C1 segment of cervical spinal cord (tissue), 14 donors: ENCODE measurements at regions not wholly inside any gene's neighbourhood (a gene's known extent, or its start where the extent isn't known, plus 50 kb on each side); places are given as distances from the start of the nearest gene placed in this dataset.

Experiments used
- DNase-seq, 14 donors: peaks; one replicate each; lab custom pipeline; 2025; lab: John Stamatoyannopoulos, UW

GRCh38 chr5:175388531-175388930 is 55.5 kb downstream of the DRD1 start:
- DNase-seq = no peak

DNA sequence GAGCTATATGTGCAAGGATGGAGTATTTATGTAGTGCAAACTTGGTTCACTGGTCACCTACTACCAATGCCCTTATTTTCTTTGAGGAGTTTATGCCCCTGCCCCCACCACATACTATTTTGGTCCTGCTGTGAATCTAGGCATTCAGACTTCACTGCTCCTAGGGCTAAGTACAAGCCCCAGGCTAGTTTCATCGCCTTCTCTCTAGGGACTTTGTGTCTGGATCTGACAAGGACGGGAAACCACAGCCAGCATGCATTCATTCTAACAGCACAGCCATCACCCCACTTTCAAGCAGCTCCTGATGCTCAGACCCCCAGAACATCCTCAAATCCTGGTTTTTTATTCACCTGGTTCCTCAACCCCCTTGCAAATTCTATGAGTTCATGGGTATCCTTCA is 56.8 kb downstream of the DRD1 start:
- DNase-seq = no peak

GRCh38 chr5:175386526-175386925 is 57.5 kb downstream of the DRD1 start:
- DNase-seq = no peak

DNA sequence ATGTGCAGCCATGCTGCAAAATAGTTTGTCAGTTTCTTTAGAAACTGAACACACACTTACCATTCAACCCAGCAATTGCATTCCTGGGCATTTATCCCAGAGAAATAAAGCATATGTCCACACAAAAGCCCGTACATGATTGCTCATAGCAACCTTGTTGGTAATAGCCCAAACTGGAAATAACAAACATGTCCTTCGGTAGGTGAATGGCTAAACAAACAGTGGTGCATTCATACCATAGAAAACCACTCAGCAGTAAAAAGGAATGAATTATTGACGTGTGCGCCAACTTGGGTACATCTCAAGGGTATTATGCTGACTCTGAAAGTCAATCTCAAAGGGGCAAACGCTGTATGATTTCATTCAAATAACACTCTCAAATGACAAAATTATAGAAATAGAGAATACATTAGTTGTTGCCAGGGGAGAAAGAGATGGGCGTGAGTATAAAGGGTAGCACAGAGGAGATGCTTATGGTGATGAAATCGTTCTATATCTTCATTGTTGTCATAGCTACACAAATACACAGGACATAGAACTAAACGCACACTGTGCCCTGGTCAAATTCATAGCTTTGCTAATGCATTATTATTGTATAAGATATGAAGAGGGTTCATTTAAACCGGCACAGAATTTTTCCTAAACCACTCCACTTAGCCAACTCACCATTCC is 58.2 kb downstream of the DRD1 start:
- no peak for DNase-seq

GRCh38 chr5:175384724-175385552 is 59.0 kb downstream of the DRD1 start:
- no peak for DNase-seq

- peak in 8 of 14 donors; percentile 1 to 43 (median 14) for DNase-seq
These were observed 60.6 kb downstream of the DRD1 start for GRCh38 chr5:175383350-175383749.

GRCh38 chr5:175382171-175382570 is 61.8 kb downstream of the DRD1 start:
- DNase-seq = no peak

- DNase-seq = no peak
These were observed 62.9 kb downstream of the DRD1 start for GRCh38 chr5:175381130-175381529.

- no peak for DNase-seq
These were observed 63.3 kb downstream of the DRD1 start for GRCh38 chr5:175380701-175381100.

GRCh38 chr5:175379867-175380266 is 64.1 kb downstream of the DRD1 start:
- DNase-seq = no peak

DNA sequence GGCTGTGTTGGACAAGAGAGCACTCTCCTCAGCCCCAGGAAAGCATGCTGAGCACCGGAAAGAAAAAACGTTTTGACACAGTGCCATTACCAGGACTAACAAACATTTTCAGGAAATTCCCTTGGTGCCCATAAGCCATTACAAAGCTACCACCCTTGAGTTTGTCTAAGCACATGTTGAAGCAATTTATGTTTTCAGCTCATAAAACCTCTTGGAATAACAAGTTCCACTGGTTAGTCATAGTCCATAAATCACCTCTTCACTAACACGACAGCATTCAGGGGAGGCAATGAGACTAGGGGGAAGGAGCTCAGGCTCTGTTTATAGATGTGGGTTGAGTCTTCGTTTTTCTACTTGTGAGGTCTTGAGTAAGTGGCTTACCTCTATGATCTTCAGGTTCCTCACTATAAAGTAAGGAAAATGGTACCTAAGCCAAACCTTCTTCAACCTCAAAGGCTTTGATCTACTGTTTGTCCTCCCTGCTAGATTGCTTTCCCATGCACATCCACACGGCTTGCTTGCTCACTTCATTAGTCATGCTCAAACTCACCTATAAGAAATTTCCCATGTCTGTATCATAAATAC is 65.4 kb downstream of the DRD1 start:
- DNase-seq = no peak

- no peak for DNase-seq
These were observed 66.2 kb downstream of the DRD1 start for GRCh38 chr5:175377816-175378215.

DNA sequence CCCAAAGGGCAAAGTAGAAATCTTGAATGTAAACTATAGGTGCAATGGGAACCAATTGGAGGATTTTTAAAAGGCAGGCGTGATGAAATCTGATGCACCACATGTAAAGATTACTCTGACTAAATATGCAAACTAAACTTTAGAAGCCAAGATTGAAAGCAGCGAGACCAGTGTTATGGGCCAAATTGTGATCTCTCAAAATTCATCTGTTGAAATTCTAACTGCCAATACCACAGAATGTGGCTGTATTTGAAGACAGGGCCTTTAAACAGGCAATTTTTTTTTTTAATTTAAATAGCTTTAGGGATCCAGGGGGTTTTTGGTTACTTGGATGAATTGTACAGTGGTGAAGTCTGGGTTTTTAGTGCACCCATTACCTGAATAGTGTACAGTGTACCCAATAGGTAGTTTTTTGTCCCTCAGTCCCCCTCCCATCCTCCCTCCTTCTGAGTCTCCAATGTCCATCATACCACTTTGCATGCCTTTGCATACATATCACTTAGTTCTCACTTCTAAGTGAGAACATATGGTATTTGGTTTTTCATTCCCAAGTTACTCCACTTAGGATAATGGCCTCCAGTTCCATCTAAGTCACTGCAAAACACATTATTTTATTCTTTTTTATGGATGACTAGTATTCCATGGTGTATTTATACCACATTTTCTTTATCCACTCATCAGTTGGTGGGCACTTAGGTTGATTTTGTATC is 69.7 kb downstream of the DRD1 start:
- no peak for DNase-seq

- DNase-seq = no peak
These were observed 78.1 kb downstream of the DRD1 start for GRCh38 chr5:175365866-175366265.

DNA sequence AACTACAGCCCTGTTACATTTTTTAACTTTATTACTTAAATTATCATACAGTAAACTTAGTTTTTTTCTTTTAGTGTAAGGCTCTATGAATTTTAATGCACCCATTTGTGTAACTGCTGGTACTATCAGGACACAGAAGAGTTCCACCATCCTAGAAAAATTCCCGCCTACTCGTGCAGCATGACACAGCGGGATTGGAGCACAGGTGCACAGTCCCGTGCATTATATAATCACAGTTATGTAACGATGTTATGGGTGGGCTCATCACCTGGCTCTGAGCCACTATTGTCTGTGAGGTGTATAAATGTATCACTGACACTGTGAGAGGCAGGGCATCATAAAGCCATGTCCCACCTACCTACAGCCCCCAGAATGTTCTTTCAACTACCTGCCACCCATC is 80.7 kb downstream of the DRD1 start:
- DNase-seq = no peak

GRCh38 chr5:175357995-175358394 is 86.0 kb downstream of the DRD1 start:
- DNase-seq = no peak

DNA sequence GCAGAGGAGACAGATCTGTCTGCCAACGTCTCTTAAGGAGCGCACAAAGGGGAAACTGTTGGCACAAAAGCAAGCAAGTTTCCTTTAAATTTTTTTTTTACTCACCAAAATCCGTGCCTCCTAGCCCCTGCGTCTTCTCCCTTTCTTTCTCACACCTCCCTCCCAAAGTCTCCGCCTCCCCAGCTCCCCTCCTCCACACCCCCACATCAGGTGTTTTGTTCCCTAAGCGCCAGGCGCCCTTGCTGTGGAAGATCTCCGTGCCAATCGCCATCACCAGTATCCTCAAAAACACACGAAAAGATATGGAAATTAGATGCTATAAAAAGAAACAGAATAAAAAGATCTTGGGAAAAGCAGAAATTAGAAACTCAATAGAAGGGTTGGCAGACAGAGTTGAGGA is 87.6 kb downstream of the DRD1 start:
- DNase-seq = no peak

GRCh38 chr5:175354964-175355363 is 89.0 kb downstream of the DRD1 start:
- no peak for DNase-seq

DNA sequence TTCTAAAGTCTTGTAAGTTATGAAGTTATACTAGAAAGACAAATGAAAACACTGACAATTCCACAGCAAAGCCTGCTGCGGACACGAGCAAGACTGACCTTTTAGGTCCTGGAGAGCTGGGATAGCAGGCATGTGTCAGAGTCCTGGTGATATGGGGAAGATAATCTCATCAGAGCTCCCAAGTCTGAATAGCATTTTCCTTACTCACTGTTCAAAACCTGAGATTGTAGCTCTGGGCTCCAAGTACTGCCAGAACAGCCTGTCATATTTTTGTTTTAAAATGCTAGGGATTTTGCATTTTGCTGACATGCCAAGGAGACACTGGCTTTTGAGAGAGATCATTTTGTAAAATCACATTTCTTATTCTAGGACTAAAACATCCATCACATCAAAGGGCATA is 90.1 kb downstream of the DRD1 start:
- no peak for DNase-seq

- no peak for DNase-seq
These were observed 91.9 kb downstream of the DRD1 start for GRCh38 chr5:175351897-175352590.

DNA sequence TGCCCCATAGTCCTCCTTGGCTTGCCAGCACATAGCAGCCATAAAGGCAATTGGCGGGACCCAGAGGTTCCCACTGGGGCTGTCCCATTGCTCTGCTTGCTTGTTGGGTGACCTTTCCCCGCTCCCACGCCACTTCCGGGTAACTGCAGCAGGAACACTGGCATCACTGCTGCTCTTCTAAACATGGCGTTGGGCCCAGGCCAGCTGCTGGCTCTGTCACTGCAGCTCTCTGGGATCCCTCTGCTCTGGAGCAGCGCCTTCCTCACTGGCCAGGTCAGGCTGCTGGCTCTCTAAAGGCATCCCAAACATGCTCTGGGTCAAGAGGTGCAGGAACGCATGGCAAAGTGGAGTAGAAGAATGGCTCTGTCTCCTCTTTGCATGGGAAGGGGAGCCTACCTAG is 92.9 kb downstream of the DRD1 start:
- DNase-seq = no peak

- no peak for DNase-seq
These were observed 96.1 kb downstream of the DRD1 start for GRCh38 chr5:175347931-175348330.
